ENCODE measurements at regions not wholly inside any gene's neighbourhood (a gene's known extent, or its start where the extent isn't known, plus 50 kb on each side); places are given as distances from the start of the nearest gene placed in this dataset.
"Not testable (repeated sequence)": the region's sequence is repeated elsewhere in the genome, so short reads cannot be mapped to it uniquely, and the experiment has no call there.

- Histone ChIP-seq H3K27me3 (peaks cover 0 to 6% (median 0%) of the 10 kb centered on the region in 4 donors), H3K9me3 (peaks cover 0 to 5% (median 0%) of the 10 kb centered on the region in 4 donors), H3K4me1 (no peaks in the 10 kb centered on the region), H3K4me3 (no peak overlapping the region), H3K27ac (replicated peaks in 1 of 4) (no peak overlapping the region), H3K36me3 (no peaks in the 10 kb centered on the region)
- DNase-seq (ENCODE audit: extremely low spot score): no peak
- intact Hi-C loops (cut with DNase I): no loop called here
- WGBS: 86% methylated on average over 7 of the region's 7 CpGs
- TF ChIP-seq, protein P1, sequence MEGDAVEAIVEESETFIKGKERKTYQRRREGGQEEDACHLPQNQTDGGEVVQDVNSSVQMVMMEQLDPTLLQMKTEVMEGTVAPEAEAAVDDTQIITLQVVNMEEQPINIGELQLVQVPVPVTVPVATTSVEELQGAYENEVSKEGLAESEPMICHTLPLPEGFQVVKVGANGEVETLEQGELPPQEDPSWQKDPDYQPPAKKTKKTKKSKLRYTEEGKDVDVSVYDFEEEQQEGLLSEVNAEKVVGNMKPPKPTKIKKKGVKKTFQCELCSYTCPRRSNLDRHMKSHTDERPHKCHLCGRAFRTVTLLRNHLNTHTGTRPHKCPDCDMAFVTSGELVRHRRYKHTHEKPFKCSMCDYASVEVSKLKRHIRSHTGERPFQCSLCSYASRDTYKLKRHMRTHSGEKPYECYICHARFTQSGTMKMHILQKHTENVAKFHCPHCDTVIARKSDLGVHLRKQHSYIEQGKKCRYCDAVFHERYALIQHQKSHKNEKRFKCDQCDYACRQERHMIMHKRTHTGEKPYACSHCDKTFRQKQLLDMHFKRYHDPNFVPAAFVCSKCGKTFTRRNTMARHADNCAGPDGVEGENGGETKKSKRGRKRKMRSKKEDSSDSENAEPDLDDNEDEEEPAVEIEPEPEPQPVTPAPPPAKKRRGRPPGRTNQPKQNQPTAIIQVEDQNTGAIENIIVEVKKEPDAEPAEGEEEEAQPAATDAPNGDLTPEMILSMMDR (IDR thresholded peaks at IDR 0.05): no peak
- TF ChIP-seq EP300 (IDR thresholded peaks at IDR 0.05) (no peak), POLR2A (IDR thresholded peaks at IDR 0.05; ENCODE audit: low read depth) (no peak), POLR2AphosphoS5 (IDR thresholded peaks at IDR 0.05) (no peak)
These were observed 225.1 kb upstream of the RASA1 start for GRCh38 chr5:87042554-87042953.

- H3K9me3 ChIP-seq: peaks cover 0 to 8% (median 2%) of the 10 kb centered on the region in 4 donors
- no peaks in the 10 kb centered on the region for H3K4me1 ChIP-seq
- H3K36me3 ChIP-seq: no peaks in the 10 kb centered on the region
- intact Hi-C loops (cut with DNase I): no loop called here
- 92% methylated on average over 1 of the region's 1 CpG for WGBS
- DNase-seq (ENCODE audit: extremely low spot score): no peak
- no peak overlapping the region for H3K27ac ChIP-seq (replicated peaks in 1 of 4)
- H3K4me3 ChIP-seq: no peak overlapping the region
- no peak for TF ChIP-seq POLR2AphosphoS5 (IDR thresholded peaks at IDR 0.05)
- H3K27me3 ChIP-seq: no peaks in the 10 kb centered on the region
These were observed 219.5 kb upstream of the RASA1 start for GRCh38 chr5:87048156-87048555.

DNA sequence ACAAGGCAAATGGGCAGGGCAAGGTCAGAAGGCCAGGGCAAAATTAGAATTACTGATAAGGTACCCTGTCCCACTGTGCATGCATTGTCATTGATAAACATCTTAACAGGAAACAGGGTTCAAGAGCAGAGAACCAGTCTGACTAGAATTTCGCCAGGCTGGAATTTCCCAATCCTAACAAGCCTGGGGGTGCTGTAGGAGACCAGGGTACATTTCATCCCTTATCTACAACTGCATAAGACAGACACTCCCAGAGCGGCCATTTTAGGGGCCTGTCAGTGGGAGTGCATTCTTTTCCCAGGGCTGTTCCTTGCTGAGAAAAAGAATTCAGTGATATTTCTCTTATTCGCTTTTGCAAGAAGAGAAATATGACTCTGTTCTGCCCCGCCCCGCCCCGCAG lies 218.7 kb upstream of the RASA1 start:
- H3K27ac ChIP-seq (replicated peaks in 1 of 4); H3K4me3 ChIP-seq; intact Hi-C loops (cut with DNase I); H3K4me1 ChIP-seq; H3K9me3 ChIP-seq; DNase-seq (ENCODE audit: extremely low spot score); H3K27me3 ChIP-seq; H3K36me3 ChIP-seq: not testable (repeated sequence)
- WGBS: 87% methylated on average over 6 of the region's 6 CpGs

DNA sequence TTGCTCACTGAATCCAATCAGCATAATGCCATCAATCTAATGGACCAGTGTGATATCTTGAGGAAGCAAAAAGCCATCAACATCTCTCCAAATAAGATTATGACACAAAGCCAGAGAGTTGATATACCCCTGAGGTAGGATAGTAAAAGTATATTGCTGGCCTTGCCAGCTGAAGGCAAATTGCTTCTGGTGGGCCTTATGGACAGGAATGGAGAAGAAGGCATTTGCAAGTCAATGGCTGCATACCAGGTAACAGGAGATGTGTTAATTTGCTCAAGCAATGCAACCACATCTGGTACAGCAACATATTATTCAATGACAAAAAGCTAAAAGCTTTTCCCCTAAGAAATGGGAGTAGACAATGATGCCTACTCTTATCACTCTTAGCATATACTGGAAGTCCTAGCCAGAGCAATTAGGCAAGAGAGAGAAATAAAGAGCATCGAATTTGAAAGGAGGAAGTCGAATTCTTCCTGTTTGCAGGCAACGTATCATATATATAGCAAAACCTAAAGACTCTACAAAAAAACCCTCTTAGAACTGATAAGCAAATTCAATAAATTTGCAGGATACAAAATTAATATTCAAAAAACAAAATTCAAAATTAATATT lies 216.1 kb upstream of the RASA1 start:
- H3K4me1 ChIP-seq: no peaks in the 10 kb centered on the region
- no peak overlapping the region for H3K27ac ChIP-seq (replicated peaks in 1 of 4)
- intact Hi-C loops (cut with DNase I): no loop called here
- H3K9me3 ChIP-seq: peaks cover 0 to 8% (median 2%) of the 10 kb centered on the region in 4 donors
- TF ChIP-seq POLR2AphosphoS5 (IDR thresholded peaks at IDR 0.05) (no peak), EP300 (IDR thresholded peaks at IDR 0.05) (no peak), POLR2A (IDR thresholded peaks at IDR 0.05; ENCODE audit: low read depth) (no peak)
- TF ChIP-seq, protein P1 (IDR thresholded peaks at IDR 0.05): no peak
- WGBS: 76% methylated on average over 3 of the region's 3 CpGs
- no peak for DNase-seq (ENCODE audit: extremely low spot score)
- no peaks in the 10 kb centered on the region for H3K27me3 ChIP-seq
- no peak overlapping the region for H3K4me3 ChIP-seq
- H3K36me3 ChIP-seq: no peaks in the 10 kb centered on the region

- no peaks in the 10 kb centered on the region for H3K4me1 ChIP-seq
- no peak overlapping the region for H3K4me3 ChIP-seq
- TF ChIP-seq POLR2A (IDR thresholded peaks at IDR 0.05; ENCODE audit: low read depth) (no peak), EP300 (IDR thresholded peaks at IDR 0.05) (no peak), POLR2AphosphoS5 (IDR thresholded peaks at IDR 0.05) (no peak)
- TF ChIP-seq, protein P1 (IDR thresholded peaks at IDR 0.05): no peak
- no peaks in the 10 kb centered on the region for H3K27me3 ChIP-seq
- no peak for DNase-seq (ENCODE audit: extremely low spot score)
- H3K36me3 ChIP-seq: no peaks in the 10 kb centered on the region
- 63% methylated on average over 2 of the region's 2 CpGs for WGBS
- peaks cover 0 to 8% (median 2%) of the 10 kb centered on the region in 4 donors for H3K9me3 ChIP-seq
- H3K27ac ChIP-seq (replicated peaks in 1 of 4): no peak overlapping the region
- intact Hi-C loops (cut with DNase I): no loop called here
These were observed 214.5 kb upstream of the RASA1 start for GRCh38 chr5:87053146-87053545.

DNA sequence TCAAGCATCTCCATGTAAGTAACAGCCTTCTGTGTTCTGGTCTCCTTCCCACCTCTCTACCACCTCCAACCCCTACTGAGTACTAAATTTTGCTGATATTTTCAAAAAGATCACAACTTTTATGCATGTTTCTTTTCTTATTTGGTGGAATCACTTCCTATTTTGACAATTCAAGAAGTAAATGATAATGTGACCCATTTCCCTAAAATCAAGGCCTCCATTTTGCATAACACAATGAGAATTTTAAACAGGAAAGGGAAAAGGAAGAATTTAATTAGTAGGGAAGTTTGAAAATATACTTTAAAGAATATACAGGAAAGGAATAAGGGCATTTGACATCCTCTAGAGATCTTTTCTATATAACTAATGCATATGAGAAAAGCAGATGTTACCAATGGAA lies 212.9 kb upstream of the RASA1 start:
- no peak for DNase-seq (ENCODE audit: extremely low spot score)
- TF ChIP-seq, protein P1 (IDR thresholded peaks at IDR 0.05): no peak
- no peak for TF ChIP-seq POLR2AphosphoS5 (IDR thresholded peaks at IDR 0.05)
- no peak for TF ChIP-seq POLR2A (IDR thresholded peaks at IDR 0.05; ENCODE audit: low read depth)
- no peak for TF ChIP-seq EP300 (IDR thresholded peaks at IDR 0.05)
- no peaks in the 10 kb centered on the region for H3K9me3 ChIP-seq
- H3K4me3 ChIP-seq: no peak overlapping the region
- no peaks in the 10 kb centered on the region for H3K36me3 ChIP-seq
- no peak overlapping the region for H3K27ac ChIP-seq (replicated peaks in 1 of 4)
- H3K4me1 ChIP-seq: no peaks in the 10 kb centered on the region
- intact Hi-C loops (cut with DNase I): no loop called here
- H3K27me3 ChIP-seq: no peaks in the 10 kb centered on the region

Measured in esophagus muscularis mucosa (tissue), 4 donors.